HG03378 (cell line): ENCODE measurements at regions not wholly inside any gene's neighbourhood (a gene's known extent, or its start where the extent isn't known, plus 50 kb on each side); places are given as distances from the start of the nearest gene placed in this dataset.
"Not testable (repeated sequence)": the region's sequence is repeated elsewhere in the genome, so short reads cannot be mapped to it uniquely, and the experiment has no call there.

Experiments used
- ATAC-seq: cut with Tn5 transposase; IDR thresholded peaks from one replicate; pipeline ENCODE4 v1.9.1; 2021; ENCODE audit warnings: mild to moderate bottlenecking, moderate library complexity; ENCODE audit not compliant: unreplicated experiment

DNA sequence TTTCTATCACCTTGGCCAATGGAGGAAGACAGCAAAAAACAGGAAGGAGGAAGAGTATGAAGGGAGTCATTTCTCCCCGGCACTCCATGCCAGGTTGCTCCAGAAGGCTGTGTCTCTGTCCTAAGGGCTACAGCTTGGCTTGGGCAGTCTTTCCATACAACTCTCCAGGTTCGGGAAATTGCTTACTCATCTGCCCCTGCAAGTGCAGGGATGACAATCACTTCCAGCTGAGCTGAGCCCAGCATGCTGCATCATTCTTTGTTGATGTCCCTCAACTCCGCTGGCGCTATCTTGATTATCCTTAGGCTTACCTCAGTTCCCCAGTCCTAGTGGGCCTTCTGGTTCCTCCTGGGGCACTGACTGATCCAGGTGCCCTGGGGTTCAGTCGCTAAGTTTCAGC is 86.9 kb upstream of the COPS8 start:
- ATAC-seq, result no peak

DNA sequence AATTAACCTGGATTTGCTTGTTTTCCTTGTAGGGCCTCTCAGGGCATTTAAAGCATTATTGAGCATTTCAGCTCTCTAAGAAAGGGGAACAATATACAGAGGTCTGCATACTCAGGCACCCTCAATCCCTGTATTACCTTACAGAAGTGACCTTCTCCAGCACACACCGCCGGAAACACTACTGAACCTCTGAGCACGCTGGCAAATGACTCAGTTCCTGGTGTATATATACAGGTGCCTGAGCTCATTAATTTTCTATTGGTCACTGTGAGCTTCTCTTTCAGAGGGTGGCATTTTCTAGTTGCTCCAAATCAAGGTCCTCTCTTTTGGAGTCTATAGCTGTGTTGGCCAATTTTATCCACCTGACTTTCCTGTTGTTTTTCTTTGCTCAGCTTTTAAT is 85.2 kb upstream of the COPS8 start:
- no peak for ATAC-seq

DNA sequence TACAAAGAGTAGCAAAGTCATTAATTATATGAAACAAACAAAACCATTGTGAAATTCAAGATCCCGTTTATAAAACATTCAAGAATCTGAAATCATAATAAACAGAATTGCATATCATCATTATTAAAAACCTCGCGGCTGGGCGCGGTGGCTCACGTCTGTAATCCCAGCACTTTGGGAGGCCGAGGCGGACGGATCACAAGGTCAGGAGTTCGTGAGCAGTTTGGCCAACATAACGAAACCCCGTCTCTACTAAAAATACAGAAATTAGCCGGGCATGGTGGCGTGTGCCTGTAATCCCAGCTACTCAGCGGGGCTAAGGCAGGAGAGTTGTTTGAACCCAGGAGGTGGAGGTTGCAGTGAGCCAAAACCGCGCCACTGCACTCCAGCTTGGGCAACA is 80.3 kb upstream of the COPS8 start:
- ATAC-seq, result not testable (repeated sequence)

DNA sequence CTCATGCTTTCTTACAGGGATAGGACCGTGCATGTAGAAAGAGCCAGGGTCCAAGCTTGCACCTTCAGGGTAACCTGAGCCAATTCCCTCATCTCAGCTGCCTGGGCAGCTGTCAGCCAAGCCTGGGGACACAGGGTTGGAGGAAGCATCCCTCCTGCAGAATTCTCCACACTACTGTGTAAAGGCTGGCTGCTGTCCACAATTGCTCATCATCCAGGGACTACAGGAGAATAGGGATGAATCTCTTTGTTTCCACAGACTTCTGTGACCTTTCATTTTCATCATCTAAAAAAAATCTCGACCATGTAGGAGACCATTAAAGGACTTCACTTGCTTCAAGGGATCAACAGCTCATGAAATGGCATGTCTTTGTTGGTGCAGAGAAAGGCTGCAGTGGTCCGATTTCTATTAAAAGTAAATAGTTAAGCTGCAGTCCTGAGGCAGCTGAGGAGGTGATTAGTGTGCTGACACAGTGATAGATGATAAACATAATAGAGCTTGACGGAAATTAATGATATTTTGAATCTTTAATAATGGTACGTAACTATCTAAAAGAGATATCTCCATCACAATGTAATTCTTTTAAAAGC is 74.4 kb upstream of the COPS8 start:
- ATAC-seq, result no peak

DNA sequence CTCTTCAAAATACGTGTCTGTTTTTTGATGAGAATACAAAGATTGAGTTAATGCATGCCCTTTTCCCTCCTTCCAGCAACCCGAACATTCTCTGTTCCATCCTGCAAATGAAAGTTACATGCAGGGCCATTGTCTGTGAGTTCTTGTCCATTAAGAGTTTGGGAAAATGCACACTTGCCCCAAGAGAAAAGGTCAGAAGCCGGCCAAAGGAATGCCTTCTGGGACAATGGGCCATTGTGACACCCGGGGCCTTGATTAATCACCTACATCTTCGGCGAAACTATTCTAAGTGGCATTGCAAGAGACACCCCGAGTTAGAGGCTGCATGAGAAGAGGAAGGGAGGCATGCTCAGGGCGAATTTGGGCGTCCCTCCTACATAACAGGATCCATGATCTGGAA is 73.7 kb upstream of the COPS8 start:
- no peak for ATAC-seq

DNA sequence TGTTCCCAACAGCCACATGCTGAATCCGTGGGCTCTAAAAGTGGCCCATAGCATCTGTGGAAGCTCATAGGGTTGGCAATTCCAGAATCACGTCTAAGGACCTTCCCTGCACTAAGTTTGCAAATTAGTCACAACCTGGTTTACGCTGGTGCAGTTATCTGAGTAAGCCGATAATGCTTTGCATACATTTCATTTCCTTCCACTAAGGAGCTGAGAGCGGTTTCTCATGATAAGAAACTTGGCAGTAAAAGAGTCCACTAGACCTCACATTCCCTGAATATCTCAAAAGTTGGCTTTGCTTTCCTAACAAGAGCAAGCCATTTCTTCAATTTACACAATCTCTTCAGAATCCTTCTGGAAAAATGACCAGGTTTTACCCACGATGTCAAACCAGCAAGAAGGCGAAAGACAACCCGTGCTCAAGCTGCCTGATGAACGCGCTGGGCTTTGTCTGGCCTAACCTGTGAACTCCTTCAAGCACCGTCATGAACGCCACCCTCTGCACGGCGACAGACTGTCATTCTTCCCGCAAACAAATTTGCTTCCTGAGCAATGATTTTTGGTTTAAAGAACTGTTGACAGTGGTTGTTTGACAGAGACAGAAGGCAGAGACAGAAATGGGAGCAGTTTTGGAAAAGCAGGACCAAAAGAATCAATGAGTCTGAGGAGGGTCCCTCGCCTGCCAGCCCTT is 73.0 kb upstream of the COPS8 start:
- ATAC-seq, result no peak

DNA sequence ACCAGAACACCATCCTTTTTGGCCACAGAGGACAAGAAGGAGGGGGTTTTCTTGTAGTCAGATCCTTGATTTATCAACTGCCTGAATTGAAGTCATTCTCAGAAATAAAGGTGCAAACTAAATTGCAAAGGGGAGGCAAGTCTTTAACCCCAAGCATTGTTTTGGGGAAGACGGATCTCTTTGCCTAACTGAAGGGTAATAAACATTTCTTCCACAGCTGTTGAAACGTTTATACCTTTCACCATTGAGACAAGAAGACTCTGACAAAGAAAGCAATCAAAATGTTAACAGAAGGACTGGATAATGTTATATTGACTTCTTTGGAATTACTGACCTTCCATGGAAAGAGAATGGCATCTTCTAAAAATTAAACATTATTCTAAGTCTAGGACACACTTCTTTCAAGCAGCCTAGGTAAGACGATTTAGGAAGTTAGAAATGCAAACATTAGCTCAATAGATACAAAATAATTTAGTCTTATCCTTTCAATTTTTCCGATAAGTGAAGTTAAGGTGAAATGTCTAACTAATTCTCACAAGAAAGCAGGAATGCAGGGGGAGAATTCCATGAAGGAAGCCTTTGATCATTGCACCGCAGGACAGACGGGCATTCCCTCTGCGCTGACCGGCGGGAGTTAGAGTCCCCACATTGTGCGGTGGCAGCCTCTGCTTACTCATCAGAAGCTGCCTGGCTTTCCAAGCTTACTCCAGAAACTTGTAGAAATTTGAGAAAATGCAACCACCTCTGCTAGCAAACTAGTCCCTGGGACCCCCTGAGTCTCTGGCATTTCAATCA is 69.4 kb upstream of the COPS8 start:
- ATAC-seq, result no peak

DNA sequence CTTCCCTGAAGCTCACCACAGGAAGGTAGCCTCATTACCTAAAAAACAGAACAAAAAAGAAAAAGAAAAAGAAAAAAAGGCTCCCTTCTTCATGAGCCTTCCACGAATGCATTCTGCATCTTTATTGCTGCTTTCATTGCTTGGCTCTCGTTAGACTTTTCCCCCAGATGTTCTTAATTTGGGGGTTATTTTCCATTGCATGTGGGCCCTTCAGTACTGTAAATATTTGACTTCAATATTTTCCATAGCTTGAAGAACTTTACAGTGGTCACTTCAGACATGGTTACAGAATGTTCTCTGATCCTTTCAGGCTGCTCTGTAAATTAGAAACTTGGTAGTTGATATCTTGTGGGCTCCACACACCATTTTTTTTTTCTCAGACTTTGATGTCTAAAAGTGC is 65.6 kb upstream of the COPS8 start:
- ATAC-seq, result no peak

DNA sequence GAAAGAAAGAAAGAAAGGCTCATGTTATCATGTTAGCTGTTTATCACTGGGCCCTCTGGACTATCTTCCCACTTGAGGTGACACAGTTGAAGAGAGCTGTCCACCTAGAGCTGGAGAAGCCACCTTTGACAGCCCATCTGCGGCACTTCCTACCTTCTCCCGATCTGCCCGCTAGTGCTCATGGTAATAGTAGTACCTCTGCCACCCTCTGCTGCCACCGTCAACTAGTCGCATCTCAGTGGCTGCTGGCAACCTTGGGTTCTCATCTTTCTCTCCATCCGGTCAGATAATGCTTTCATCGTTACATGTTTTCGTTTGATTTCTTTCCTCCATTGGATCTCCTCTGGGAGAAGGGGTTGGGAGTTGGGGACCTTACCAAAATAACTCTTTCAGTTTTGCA is 63.2 kb upstream of the COPS8 start:
- ATAC-seq, result no peak

DNA sequence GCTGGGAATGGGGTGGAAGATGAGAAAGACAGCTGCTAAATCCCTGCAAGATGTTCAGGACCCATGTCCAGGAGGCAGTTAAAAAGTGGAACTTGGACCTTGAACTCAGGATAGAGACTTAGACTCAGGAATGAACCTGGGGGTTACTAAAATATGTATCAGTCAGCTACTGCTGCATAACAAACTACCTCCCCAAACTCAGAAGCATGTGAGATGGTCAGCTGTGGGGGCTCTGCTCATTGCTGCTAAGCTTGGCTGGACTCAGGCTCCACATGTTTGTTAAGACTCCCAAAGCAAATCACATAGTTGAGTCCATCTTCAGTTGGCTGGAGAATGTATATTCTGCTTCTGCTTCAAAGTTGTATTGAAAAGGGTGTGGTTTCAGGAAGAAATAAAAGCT is 61.4 kb upstream of the COPS8 start:
- ATAC-seq, result no peak

DNA sequence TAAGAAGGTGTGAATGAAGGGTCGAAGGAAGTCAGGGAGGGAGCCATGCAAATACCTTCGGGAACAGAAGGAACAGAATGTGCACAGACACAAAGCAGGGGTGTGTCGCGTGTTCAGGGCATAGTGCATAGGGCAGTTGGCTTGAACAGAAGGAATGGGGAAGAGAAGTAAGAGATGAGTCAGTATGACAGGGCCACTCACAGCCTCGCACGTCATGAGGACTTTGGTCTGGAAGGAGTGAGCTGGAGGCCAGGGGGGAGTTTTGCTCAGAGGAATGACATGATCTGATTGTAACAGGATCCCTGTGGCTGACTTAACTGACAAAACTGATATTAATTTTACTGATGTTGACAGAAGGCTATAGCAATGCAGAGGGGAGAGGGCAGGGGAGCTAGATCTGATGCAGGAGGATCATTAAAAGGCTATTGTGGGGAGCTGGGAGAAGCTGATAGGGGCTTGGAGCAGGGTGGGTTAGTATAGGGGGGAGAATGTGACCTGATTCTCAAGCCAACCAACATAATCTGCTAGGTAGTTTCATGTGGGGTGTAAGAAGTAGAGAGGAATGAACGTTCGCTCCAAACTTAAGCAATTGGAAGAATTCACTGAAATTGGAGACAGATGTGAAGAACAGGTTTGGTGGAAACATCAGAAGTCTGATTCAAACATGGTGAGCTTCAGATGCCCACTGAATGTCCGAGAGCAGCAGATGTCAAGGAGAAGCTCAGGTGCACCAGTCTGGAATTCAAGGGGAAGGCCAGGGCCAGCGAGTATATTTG is 60.4 kb upstream of the COPS8 start:
- no peak for ATAC-seq

DNA sequence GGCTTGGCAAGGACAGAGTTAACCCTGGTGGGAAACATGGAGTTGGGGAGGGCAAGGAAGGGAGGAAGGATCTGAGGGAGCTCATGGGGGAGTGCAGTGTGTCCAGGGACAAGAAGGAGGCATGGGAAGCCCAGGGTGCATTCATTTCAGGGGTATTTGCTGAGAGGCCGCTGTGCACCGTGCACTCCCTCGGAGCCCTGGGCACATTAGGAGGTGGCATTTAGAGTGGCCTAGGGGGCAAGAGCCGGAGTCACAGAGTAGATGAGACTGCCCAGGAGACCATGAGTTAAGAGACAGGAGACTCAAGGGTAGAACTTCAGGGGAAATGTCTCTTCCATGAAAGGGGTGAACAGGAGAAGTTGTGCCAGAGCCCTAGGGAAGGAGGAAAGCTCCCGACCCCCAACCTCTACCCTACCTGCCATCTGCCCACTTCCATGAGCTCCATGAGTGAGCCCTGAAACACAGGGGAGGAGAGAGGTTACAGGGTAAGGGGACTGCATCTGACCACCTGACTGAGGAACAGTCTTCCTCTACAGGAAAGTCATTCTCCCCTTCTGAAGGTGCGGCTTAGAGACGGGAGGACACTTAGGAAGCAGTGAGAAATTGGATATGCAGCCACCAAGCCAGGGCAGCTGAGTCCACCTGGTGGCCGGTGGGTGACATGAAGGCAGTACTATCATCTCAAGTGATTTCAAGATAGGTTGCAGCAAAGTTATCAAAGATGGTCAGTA is 58.5 kb upstream of the COPS8 start:
- no peak for ATAC-seq

DNA sequence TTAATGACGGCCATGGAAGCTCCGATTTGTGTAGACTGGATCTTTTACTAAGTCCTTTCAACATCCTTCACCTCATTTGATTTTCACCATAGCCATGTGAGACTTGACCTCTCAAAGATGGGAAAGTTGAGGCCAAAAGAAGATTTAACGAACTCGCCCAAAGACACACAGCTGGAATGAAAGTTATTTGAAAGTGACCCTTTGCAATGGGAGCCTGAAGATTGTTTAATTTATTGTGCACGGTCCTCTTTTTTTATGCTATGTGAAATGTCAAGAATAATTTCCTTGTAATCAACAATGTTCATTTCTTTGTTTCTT is 58.0 kb upstream of the COPS8 start:
- ATAC-seq, result no peak

DNA sequence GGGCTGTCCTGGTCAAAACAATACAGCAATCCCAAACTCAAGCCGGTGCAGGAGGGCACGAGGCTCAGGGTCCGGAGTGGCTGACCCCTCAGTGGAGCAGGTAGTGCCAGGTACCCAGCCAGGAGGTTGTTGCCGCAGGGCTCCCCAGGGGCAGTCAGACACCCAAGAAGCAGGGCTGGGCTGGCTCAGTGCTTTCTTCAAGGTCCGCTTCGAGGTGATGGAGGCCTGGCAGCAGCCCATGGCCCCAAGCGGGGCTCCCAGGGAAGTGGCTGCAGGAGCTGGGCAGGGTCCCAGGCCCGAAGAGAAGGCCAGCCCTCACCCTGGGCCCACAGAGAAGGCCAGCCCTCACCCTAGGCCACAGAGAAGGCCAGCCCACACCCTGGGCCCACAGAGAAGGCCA is 55.3 kb upstream of the COPS8 start:
- ATAC-seq, result no peak

DNA sequence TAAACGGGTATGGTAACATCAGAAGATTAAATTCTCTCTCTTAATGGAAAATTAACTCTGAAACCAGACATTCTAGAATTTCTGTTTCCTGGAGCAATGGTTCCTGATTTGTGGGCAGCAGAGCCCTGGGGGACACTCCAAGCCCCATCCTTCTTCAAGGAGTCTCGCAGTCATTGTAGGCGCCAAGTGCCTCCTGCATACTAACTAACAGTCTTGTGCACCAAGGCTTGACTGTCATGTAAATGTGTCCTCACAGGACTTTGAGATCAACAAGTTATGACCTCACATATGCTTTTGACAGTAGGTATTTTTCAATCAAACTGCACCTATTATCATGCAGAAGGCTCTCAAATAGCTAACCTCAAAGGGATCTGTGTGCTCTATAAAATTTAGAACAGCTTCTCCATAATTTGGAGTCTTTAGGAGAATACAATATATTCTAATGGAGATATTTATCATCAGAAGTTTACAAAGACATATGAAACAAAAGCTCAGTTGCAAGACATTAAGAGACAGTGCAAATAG is 52.1 kb upstream of the COPS8 start:
- no peak for ATAC-seq

DNA sequence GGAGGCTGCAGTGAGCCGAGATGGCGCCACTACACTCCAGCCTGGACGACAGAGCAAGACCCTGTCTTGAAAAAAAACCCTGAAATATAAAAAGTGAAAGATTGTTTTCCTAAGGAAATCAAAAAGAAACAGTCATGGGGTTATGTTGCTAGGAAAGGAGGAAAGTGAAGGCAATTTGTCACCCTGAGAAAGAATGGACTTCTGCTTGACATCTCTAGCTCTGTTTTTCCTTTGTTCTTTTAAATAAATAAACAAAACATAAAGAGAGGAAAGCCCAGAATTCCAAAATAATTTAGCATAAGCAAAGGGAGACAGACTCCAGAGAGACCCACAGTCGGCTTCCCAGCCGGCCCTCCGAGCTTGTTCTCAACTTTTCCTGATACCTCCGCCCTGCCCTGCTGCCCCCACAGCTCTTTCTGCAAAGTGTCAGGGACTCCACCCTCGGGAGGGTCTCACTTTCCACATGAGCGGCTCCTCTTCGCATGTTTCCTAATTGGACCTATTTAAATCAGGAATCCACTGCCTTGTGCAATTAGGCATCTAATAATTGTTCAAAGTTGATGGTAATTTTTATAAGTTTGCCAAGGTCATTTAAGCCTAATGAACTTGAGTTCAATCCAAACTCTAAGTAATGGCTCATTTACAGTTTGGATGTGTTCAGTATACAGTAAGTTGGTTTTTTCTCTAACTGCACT is 49.8 kb upstream of the COPS8 start:
- ATAC-seq, result no peak
